PC-9 (cell line): ENCODE measurements at regions not wholly inside any gene's neighbourhood (a gene's known extent, or its start where the extent isn't known, plus 50 kb on each side); places are given as distances from the start of the nearest gene placed in this dataset.

ENCODE experiments used
- BruUV-seq: library from RNA; stranded (reverse); fragments of 400-500 nt; replicated peaks from 2 replicates; lab custom pipeline; 2021; lab: Mats Ljungman, UMichigan
- CTCF ChIA-PET: fragments of 300-600 bp; sonication (Branson Sonifier 250); formaldehyde crosslinking; loops from one replicate; lab custom pipeline; 2022; ENCODE audit warnings: antibody characterized with exemption; lab: Charles Lee
- POLR2A ChIA-PET: fragments of 300-600 bp; sonication (Branson Sonifier 250); formaldehyde crosslinking; loops from one replicate; lab custom pipeline; 2022; ENCODE audit warnings: antibody characterized with exemption; ENCODE audit not compliant: unreplicated experiment; lab: Charles Lee
- DNase-seq, 2 experiments: peaks; one replicate each; pipeline versions ENCODE4 v3.0.0 to v3.0.0-alpha.2; 2015 to 2022; ENCODE audit warnings: mixed read lengths in 1 of 2
- H2AFZ ChIP-seq: fragments of 200-600 bp; sonication (generic); 2 replicates; pipeline ENCODE4 v1.8.1; 2017; ENCODE audit warnings: antibody characterized with exemption
- H3F3A ChIP-seq: fragments of 200-600 bp; sonication (generic); 2 replicates; pipeline ENCODE4 v1.8.1; 2017; ENCODE audit warnings: antibody characterized with exemption, mild to moderate bottlenecking, low read depth; ENCODE audit not compliant: insufficient read depth
- H3K27ac ChIP-seq: fragments of 200-600 bp; sonication (generic); 2 replicates; pipeline ENCODE4 v1.6.1; 2016; ENCODE audit warnings: mixed run types
- H3K27me3 ChIP-seq: fragments of 200-600 bp; sonication (generic); 2 replicates; pipeline ENCODE4 v1.6.1; 2016; ENCODE audit warnings: low read depth, mixed run types; ENCODE audit not compliant: insufficient read depth
- H3K36me3 ChIP-seq: fragments of 200-600 bp; sonication (generic); 2 replicates; pipeline ENCODE4 v1.6.1; 2016; ENCODE audit warnings: low read depth, mixed run types
- H3K4me1 ChIP-seq: fragments of 200-600 bp; sonication (generic); replicated peaks from 2 replicates; pipeline ENCODE4 v1.6.1; 2016; ENCODE audit warnings: mixed run types; ENCODE audit not compliant: insufficient read depth
- H3K4me2 ChIP-seq: fragments of 200-600 bp; sonication (generic); 2 replicates; pipeline ENCODE4 v1.6.1; 2017; ENCODE audit warnings: mixed run types
- H3K4me3 ChIP-seq: fragments of 200-600 bp; sonication (generic); 2 replicates; pipeline ENCODE4 v1.6.1; 2016; ENCODE audit warnings: mixed run types
- H3K79me2 ChIP-seq: fragments of 200-600 bp; sonication (generic); 2 replicates; pipeline ENCODE4 v1.6.1; 2017; ENCODE audit warnings: low read depth, mixed run types
- H3K9me2 ChIP-seq: fragments of 200-600 bp; sonication (generic); 2 replicates; pipeline ENCODE4 v1.8.1; 2017; ENCODE audit warnings: mild to moderate bottlenecking; ENCODE audit not compliant: insufficient read depth
- H3K9me3 ChIP-seq: fragments of 200-600 bp; sonication (generic); 2 replicates; pipeline ENCODE4 v1.8.1; 2016; ENCODE audit warnings: low read depth; ENCODE audit not compliant: insufficient read depth
- H4K20me1 ChIP-seq: fragments of 200-600 bp; sonication (generic); 2 replicates; pipeline ENCODE4 v1.8.1; 2017; ENCODE audit not compliant: insufficient read depth
- CTCF ChIP-seq: fragments of 200-600 bp; sonication (generic); conservative IDR thresholded peaks from 2 replicates; pipeline ENCODE4 v1.6.1; 2017; ENCODE audit warnings: mixed run types, antibody characterized with exemption, mild to moderate bottlenecking, moderate library complexity
- EZH2 ChIP-seq: fragments of 200-600 bp; sonication (generic); IDR thresholded peaks from 2 replicates; pipeline ENCODE4 v1.8.0; 2017; ENCODE audit warnings: antibody characterized with exemption, low read depth
- intact Hi-C: fragments of 100-400 bp; cut with micrococcal nuclease; formaldehyde crosslinking; loops from one replicate; pipeline ENCODE4 v1.10.0; 2022; ENCODE audit not compliant: unreplicated experiment

GRCh38 chr14:103275000-103275399 is 59.0 kb upstream of the EIF5 start:
- no peaks in the 10 kb centered on the region for H3K36me3 ChIP-seq
- peaks cover 2% of the 10 kb centered on the region; the same call in 1 of the 2 replicates for H3K9me3 ChIP-seq
- H3K79me2 ChIP-seq: no peaks in the 10 kb centered on the region
- no peak overlapping the region for H3K4me3 ChIP-seq
- no peak for DNase-seq
- no TSS peak for BruUV-seq
- no peaks in the 10 kb centered on the region for H3K27me3 ChIP-seq
- POLR2A ChIA-PET: no interaction called here
- no peak overlapping the region for H3K4me2 ChIP-seq
- CTCF ChIA-PET: no interaction called here
- intact Hi-C loops: no loop called here
- H2AFZ ChIP-seq: no peak overlapping the region
- no peak overlapping the region for H3K27ac ChIP-seq
- H3K9me2 ChIP-seq: no peaks in the 10 kb centered on the region
- no peaks in the 10 kb centered on the region for H3K4me1 ChIP-seq
- peaks cover 37% of the 10 kb centered on the region for H3F3A ChIP-seq
- TF ChIP-seq EZH2 (no peak), CTCF (no peak)
- H4K20me1 ChIP-seq: no peaks in the 10 kb centered on the region

DNA sequence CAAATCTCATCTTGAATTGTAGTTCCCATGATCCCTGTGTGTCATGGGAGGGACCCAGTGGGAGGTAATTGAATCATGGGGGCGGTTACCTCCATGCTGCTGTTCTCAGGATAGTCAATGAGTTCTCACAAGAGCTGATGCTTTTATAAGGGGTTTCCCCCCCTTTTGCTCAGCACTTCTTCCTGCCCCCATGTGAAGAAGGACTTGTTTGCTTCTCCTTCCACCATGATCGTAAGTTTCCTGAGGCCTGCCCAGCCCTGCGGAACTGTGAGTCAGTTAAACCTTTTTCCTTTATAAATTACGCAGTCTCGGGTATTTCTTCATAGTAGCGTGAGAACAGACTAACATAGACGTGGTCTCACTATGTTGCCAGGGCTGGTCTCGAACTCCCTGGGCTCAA is 56.1 kb upstream of the EIF5 start:
- Histone ChIP-seq H3K9me3 (peaks cover 2% of the 10 kb centered on the region; the same call in 1 of the 2 replicates), H3K9me2 (no peaks in the 10 kb centered on the region), H3K4me3 (no peak overlapping the region), H4K20me1 (no peaks in the 10 kb centered on the region), H2AFZ (no peak overlapping the region), H3K27me3 (no peaks in the 10 kb centered on the region), H3K4me1 (peaks cover 14% of the 10 kb centered on the region), H3K4me2 (no peak overlapping the region), H3K27ac (no peak overlapping the region), H3K79me2 (no peaks in the 10 kb centered on the region), H3K36me3 (no peaks in the 10 kb centered on the region), H3F3A (peaks cover 40% of the 10 kb centered on the region)
- TF ChIP-seq CTCF: no peak
- TF ChIP-seq EZH2: no peak
- intact Hi-C loops: no loop called here
- ChIA-PET CTCF (no interaction called here), POLR2A (no interaction called here)
- BruUV-seq: no TSS peak
- DNase-seq: no peak

DNA sequence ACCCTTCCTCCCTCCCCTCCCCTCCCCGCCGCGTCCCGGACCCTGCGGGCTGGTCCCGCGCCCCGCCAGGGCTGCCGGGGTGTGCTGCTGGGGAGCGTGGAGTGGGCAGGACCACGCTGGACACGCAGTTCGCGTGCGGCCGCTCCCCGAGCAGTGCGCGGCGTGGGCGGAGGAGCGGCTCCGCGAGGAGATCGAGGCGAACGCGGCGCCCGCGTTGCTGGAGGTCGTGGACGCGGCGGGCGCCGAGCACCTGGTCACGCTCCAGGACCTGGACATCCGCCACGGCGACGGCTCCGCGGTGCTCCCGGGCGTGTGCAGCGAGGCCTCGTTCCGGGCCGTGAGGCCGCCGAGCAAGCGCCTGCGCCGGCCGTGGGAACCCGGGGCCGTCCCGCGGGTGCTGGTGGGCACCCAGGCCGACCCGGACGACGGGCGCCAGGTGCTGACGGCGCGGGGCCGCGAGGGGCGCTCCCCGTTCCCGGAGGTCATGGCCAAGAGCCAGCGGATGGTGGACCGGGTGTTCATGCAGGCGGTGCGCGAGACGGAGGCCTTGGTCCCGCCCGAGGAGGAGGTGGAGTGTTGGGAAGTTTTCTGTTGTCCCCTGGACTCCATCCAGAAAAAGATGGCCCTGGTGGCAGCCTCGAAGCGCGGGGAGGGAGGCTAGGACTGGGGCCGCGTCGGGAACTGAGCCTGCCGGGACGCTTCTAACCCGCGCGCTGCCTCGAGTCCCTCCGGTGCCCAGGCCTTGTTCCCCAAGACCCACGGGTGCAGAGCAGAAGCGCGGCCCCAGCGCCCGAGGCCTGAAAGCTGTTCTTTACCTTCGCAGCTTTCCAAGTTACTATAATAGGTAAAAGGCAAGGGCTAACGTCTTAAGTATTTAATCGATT is 54.7 kb upstream of the EIF5 start:
- H3K27me3 ChIP-seq: no peaks in the 10 kb centered on the region
- H2AFZ ChIP-seq: no peak overlapping the region
- no peaks in the 10 kb centered on the region for H3K79me2 ChIP-seq
- no peak for DNase-seq
- H3K4me2 ChIP-seq: no peak overlapping the region
- CTCF ChIA-PET: no interaction called here
- TF ChIP-seq CTCF (no peak), EZH2 (no peak)
- no peak overlapping the region for H3K4me3 ChIP-seq
- no peak overlapping the region for H3K27ac ChIP-seq
- BruUV-seq: no TSS peak
- POLR2A ChIA-PET: no interaction called here
- intact Hi-C loops: no loop called here
- H3K9me2 ChIP-seq: no peaks in the 10 kb centered on the region
- H3K4me1 ChIP-seq: peaks cover 26% of the 10 kb centered on the region
- H4K20me1 ChIP-seq: no peaks in the 10 kb centered on the region
- H3F3A ChIP-seq: peaks cover 47% of the 10 kb centered on the region
- H3K36me3 ChIP-seq: no peaks in the 10 kb centered on the region
- peaks cover 2% of the 10 kb centered on the region; the same call in 1 of the 2 replicates for H3K9me3 ChIP-seq
